Endothelial cell (in vitro differentiated cells): ENCODE measurements at regions not wholly inside any gene's neighbourhood (a gene's known extent, or its start where the extent isn't known, plus 50 kb on each side); places are given as distances from the start of the nearest gene placed in this dataset.

Source experiments
- DNase-seq: peaks from one replicate; pipeline ENCODE4 v3.0.0; 2021; ENCODE audit warnings: low spot score
- H3K27ac Mint-ChIP-seq: one replicate; pipeline ENCODE4 v1.8.0; 2021; ENCODE audit warnings: mixed read lengths, inconsistent platforms; ENCODE audit not compliant: unreplicated experiment
- H3K27me3 Mint-ChIP-seq: one replicate; pipeline ENCODE4 v1.8.0; 2021; ENCODE audit warnings: mild to moderate bottlenecking, moderate library complexity, mixed read lengths, inconsistent platforms; ENCODE audit not compliant: unreplicated experiment
- H3K36me3 Mint-ChIP-seq: one replicate; pipeline ENCODE4 v1.8.0; 2021; ENCODE audit warnings: mild to moderate bottlenecking, low read depth, mixed read lengths, inconsistent platforms; ENCODE audit not compliant: unreplicated experiment
- H3K4me1 Mint-ChIP-seq: one replicate; pipeline ENCODE4 v1.8.0; 2021; ENCODE audit warnings: mild to moderate bottlenecking, mixed read lengths, inconsistent platforms; ENCODE audit not compliant: unreplicated experiment
- H3K4me3 Mint-ChIP-seq: one replicate; pipeline ENCODE4 v1.8.0; 2021; ENCODE audit warnings: mild to moderate bottlenecking, mixed read lengths, inconsistent platforms; ENCODE audit not compliant: unreplicated experiment
- H3K9me3 Mint-ChIP-seq: one replicate; pipeline ENCODE4 v1.8.0; 2021; ENCODE audit warnings: mixed read lengths, inconsistent platforms; ENCODE audit not compliant: unreplicated experiment
- TF ChIP-seq, protein P1 (sequence below): fragments of 200-600 bp; sonication (generic); IDR thresholded peaks from one replicate; pipeline ENCODE4 v1.5.0; 2021; ENCODE audit warnings: antibody characterized with exemption; ENCODE audit not compliant: unreplicated experiment

DNA sequence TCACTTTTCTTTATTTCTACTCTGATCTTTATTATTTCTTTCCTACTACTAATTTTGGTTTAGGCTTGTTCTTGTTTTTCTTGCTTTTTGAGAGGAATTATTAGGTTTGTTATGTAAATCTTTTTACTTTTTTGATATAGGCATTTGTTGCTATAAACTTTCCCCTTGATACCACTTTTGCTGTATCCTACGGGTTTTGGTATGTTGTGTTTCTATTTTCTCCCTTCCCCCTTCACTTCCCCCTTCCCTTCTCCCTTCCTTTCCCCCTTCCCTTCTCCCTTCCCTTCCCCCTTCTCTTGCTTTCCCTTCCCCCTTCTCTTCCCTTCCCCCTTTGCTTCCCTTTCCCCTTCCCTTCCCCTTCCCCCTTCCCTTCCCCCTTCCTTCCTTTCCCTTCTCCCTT, 529.6 kb downstream of the RAB38 start:
- Mint-ChIP-seq H3K9me3 (no peaks in the 10 kb centered on the region), H3K36me3 (no peaks in the 10 kb centered on the region), H3K27me3 (peaks cover 2% of the 10 kb centered on the region), H3K4me3 (no peak overlapping the region), H3K27ac (no peak overlapping the region), H3K4me1 (no peaks in the 10 kb centered on the region)
- no peak for DNase-seq
- TF ChIP-seq, protein P1, sequence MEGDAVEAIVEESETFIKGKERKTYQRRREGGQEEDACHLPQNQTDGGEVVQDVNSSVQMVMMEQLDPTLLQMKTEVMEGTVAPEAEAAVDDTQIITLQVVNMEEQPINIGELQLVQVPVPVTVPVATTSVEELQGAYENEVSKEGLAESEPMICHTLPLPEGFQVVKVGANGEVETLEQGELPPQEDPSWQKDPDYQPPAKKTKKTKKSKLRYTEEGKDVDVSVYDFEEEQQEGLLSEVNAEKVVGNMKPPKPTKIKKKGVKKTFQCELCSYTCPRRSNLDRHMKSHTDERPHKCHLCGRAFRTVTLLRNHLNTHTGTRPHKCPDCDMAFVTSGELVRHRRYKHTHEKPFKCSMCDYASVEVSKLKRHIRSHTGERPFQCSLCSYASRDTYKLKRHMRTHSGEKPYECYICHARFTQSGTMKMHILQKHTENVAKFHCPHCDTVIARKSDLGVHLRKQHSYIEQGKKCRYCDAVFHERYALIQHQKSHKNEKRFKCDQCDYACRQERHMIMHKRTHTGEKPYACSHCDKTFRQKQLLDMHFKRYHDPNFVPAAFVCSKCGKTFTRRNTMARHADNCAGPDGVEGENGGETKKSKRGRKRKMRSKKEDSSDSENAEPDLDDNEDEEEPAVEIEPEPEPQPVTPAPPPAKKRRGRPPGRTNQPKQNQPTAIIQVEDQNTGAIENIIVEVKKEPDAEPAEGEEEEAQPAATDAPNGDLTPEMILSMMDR = no peak

DNA sequence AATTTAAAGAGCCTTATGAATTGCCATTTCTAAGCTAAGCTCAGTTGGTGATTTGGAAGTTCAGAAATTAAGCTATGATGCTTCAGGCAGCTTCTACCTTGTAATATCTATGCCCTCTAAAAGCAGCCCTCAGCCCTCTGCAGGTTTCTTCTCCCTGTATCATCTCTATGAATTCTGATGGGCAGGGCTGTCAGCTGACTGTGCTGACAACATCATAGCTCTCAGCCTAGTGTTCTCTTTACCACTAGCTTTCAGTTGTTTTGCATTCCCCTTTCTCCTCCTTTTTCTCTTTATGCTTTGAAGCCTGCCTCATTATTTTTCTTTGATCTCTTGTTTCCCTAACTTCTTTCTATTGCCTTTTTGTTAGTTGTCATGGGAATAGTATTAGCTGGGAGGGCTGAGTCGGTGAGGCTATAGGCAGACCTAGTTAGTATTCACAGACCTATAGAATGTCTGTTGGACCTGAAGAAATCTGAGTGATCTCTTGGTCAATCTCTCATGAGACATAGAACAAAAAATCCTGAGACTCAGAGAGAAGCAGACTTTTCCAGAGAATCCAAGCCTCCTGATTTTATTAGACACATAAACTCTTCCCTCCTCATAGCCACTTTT, 535.4 kb downstream of the RAB38 start:
- H3K4me1 Mint-ChIP-seq = no peaks in the 10 kb centered on the region
- no peak overlapping the region for H3K27ac Mint-ChIP-seq
- TF ChIP-seq, protein P1 = no peak
- H3K36me3 Mint-ChIP-seq = no peaks in the 10 kb centered on the region
- no peaks in the 10 kb centered on the region for H3K9me3 Mint-ChIP-seq
- DNase-seq = no peak
- no peak overlapping the region for H3K4me3 Mint-ChIP-seq
- H3K27me3 Mint-ChIP-seq = no peaks in the 10 kb centered on the region

DNA sequence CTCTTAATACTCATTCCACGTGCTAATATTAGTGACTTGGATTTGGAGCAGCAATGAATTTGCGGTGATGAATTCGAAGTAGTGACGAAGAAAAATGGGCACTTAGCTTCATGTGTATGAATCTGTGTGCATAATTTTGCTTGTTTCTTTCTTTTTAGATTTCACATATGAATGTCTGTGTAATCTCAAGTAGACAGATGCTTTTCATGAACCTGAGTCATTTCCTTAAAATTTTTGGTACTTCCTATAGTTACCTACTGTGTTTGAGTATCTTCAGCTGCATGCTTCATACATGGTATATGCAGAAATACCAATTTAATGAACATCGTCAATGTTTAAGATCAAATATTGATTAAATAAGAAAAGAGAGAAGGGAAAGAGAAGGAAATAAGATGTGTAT, 540.2 kb downstream of the RAB38 start:
- Mint-ChIP-seq H3K27me3 (no peaks in the 10 kb centered on the region), H3K4me3 (no peak overlapping the region), H3K4me1 (no peaks in the 10 kb centered on the region), H3K9me3 (no peaks in the 10 kb centered on the region), H3K36me3 (no peaks in the 10 kb centered on the region), H3K27ac (no peak overlapping the region)
- DNase-seq = no peak
- TF ChIP-seq, protein P1 = no peak

DNA sequence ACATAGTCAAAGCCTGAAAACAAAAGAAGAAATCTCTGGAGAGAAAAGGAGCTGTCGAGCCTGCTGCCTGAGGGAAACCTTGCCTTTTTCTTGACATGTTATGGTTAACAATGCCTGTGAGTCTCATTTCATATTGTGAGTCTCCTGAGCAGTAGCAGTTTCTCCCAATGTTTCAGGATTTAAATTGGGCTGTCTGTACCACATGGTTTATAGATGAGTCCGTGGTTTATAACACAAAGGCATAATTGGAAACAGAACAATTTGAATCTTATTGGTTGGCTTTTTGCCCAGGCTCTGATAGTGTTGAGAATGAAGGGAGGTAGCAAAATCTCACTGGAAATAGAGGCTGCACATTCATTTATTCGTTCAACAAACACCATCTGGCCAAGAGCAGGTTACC, 540.9 kb downstream of the RAB38 start:
- Mint-ChIP-seq H3K9me3 (no peaks in the 10 kb centered on the region), H3K27ac (no peak overlapping the region), H3K4me1 (no peaks in the 10 kb centered on the region), H3K36me3 (no peaks in the 10 kb centered on the region), H3K27me3 (no peaks in the 10 kb centered on the region), H3K4me3 (no peak overlapping the region)
- TF ChIP-seq, protein P1 = no peak
- no peak for DNase-seq

DNA sequence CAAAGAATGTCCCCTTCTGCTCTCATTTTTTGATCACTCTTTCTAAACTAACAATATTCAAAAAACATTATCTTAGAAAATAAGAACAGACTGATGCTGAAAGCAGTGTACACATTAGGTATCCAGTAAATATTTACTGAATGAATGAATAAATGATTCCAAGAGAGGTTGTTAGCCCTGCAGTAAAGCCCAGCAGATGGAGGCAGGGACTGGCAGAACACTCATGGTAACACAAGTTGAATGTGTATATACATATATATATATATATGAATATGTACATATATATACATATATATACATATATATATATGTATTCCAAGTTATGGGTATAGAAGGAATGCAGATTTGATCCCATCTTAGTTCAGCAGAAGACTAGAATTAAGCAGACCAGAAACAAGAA, 546.3 kb downstream of the RAB38 start:
- Mint-ChIP-seq H3K27me3 (no peaks in the 10 kb centered on the region), H3K27ac (no peak overlapping the region), H3K4me1 (no peaks in the 10 kb centered on the region), H3K9me3 (no peaks in the 10 kb centered on the region), H3K4me3 (no peak overlapping the region), H3K36me3 (no peaks in the 10 kb centered on the region)
- TF ChIP-seq, protein P1 = no peak
- DNase-seq = no peak
